Esophagus (tissue), 2 donors: ENCODE measurements at regions not wholly inside any gene's neighbourhood (a gene's known extent, or its start where the extent isn't known, plus 50 kb on each side); places are given as distances from the start of the nearest gene placed in this dataset.
"Not testable (repeated sequence)": the region's sequence is repeated elsewhere in the genome, so short reads cannot be mapped to it uniquely, and the experiment has no call there.

Experiments used
- H3K27ac ChIP-seq, 2 donors: one replicate each; pipeline ENCODE4 v1.5.1; 2013; ENCODE audit warnings: low read depth in 2 of 2, mild to moderate bottlenecking in 2 of 2, inconsistent platforms in 1 of 2, low read length in 1 of 2, moderate library complexity in 1 of 2
- H3K27me3 ChIP-seq, 2 donors: one replicate each; pipeline ENCODE4 v1.6.1; 2013; ENCODE audit warnings: low read length in 2 of 2, control low read depth in 1 of 2, mild to moderate bottlenecking in 1 of 2; ENCODE audit not compliant: insufficient read depth in 2 of 2, control insufficient read depth in 1 of 2
- H3K36me3 ChIP-seq, 2 donors: one replicate each; pipeline ENCODE4 v1.6.1; 2013; ENCODE audit warnings: low read length in 1 of 2; ENCODE audit not compliant: control insufficient read depth in 2 of 2, insufficient read depth in 2 of 2
- H3K4me1 ChIP-seq, 2 donors: one replicate each; pipeline ENCODE4 v1.6.1; 2013; ENCODE audit warnings: low read length in 1 of 2; ENCODE audit not compliant: control insufficient read depth in 2 of 2, insufficient read depth in 2 of 2
- H3K4me3 ChIP-seq, 2 donors: one replicate each; pipeline ENCODE4 v1.5.1; 2013; ENCODE audit warnings: low read length in 2 of 2, mild to moderate bottlenecking in 2 of 2, low read depth in 1 of 2, moderate library complexity in 1 of 2
- H3K9me3 ChIP-seq, 2 donors: one replicate each; pipeline ENCODE4 v1.6.1; 2013; ENCODE audit warnings: mild to moderate bottlenecking in 2 of 2, low read depth in 1 of 2, low read length in 1 of 2, moderate library complexity in 1 of 2; ENCODE audit not compliant: control insufficient read depth in 2 of 2, insufficient read depth in 1 of 2
- WGBS, 2 donors: extraction: QIAGEN DNeasy Blood & Tissue Kit; methylation state at CpG; one replicate each; pipeline ENCODE4 v1.1.7; 2013; 5-methylcytosine and 5-hydroxymethylcytosine counted together
- donor health status: healthy with polysubstance abuse.
- donor health status: Bipolar disorder and iron deficiency.

- no peaks in the 10 kb centered on the region for H3K27me3 ChIP-seq
- no peak overlapping the region for H3K4me3 ChIP-seq
- 90% methylated on average over 1 of the region's 1 CpG for WGBS, 2 donors
- no peaks in the 10 kb centered on the region for H3K9me3 ChIP-seq
- no peaks in the 10 kb centered on the region for H3K36me3 ChIP-seq
- H3K4me1 ChIP-seq, result no peaks in the 10 kb centered on the region
- no peak overlapping the region for H3K27ac ChIP-seq
Observed at GRCh38 chr6:9028086-9028485, 592.7 kb upstream of the SLC35B3 start.

- Histone ChIP-seq H3K9me3 (no peaks in the 10 kb centered on the region), H3K27me3 (no peaks in the 10 kb centered on the region), H3K36me3 (no peaks in the 10 kb centered on the region), H3K4me1 (no peaks in the 10 kb centered on the region), H3K27ac (no peak overlapping the region), H3K4me3 (no peak overlapping the region)
- WGBS, 2 donors, result 76 to 87% methylated on average over 4 of the region's 4 CpGs
Observed at GRCh38 chr6:9025796-9026394, 590.5 kb upstream of the SLC35B3 start.

GRCh38 chr6:9025228-9025627 is 589.9 kb upstream of the SLC35B3 start:
- 81 to 88% methylated on average over 13 of the region's 13 CpGs for WGBS, 2 donors
- no peaks in the 10 kb centered on the region for H3K9me3 ChIP-seq
- no peak overlapping the region for H3K4me3 ChIP-seq
- no peaks in the 10 kb centered on the region for H3K27me3 ChIP-seq
- H3K4me1 ChIP-seq, result no peaks in the 10 kb centered on the region
- no peaks in the 10 kb centered on the region for H3K36me3 ChIP-seq
- H3K27ac ChIP-seq, result no peak overlapping the region

GRCh38 chr6:9024246-9024645 is 588.9 kb upstream of the SLC35B3 start:
- H3K4me1 ChIP-seq, H3K27ac ChIP-seq, H3K36me3 ChIP-seq, H3K27me3 ChIP-seq, H3K4me3 ChIP-seq, H3K9me3 ChIP-seq: not testable (repeated sequence)
- 90 to 92% methylated on average over 31 to 38 of the region's 38 CpGs for WGBS, 2 donors

- Histone ChIP-seq H3K4me3 (no peak overlapping the region), H3K27ac (no peak overlapping the region), H3K36me3 (no peaks in the 10 kb centered on the region), H3K4me1 (no peaks in the 10 kb centered on the region), H3K27me3 (no peaks in the 10 kb centered on the region), H3K9me3 (no peaks in the 10 kb centered on the region)
- WGBS, 2 donors, result 64 to 65% methylated on average over 4 of the region's 4 CpGs
Observed at GRCh38 chr6:9020001-9020400, 584.7 kb upstream of the SLC35B3 start.

GRCh38 chr6:9009931-9010330 is 574.6 kb upstream of the SLC35B3 start:
- no peaks in the 10 kb centered on the region for H3K9me3 ChIP-seq
- H3K36me3 ChIP-seq, result no peaks in the 10 kb centered on the region
- no peak overlapping the region for H3K27ac ChIP-seq
- no peak overlapping the region for H3K4me3 ChIP-seq
- H3K27me3 ChIP-seq, result no peaks in the 10 kb centered on the region
- no peaks in the 10 kb centered on the region for H3K4me1 ChIP-seq
- 80 to 87% methylated on average over 6 of the region's 6 CpGs for WGBS, 2 donors

GRCh38 chr6:9007027-9007426 is 571.7 kb upstream of the SLC35B3 start:
- Histone ChIP-seq H3K9me3 (no peaks in the 10 kb centered on the region), H3K27ac (no peak overlapping the region), H3K36me3 (no peaks in the 10 kb centered on the region), H3K4me3 (no peak overlapping the region), H3K27me3 (no peaks in the 10 kb centered on the region), H3K4me1 (no peaks in the 10 kb centered on the region)
- WGBS, 2 donors, result 75 to 88% methylated on average over 5 of the region's 5 CpGs

GRCh38 chr6:9002833-9003232 is 567.5 kb upstream of the SLC35B3 start:
- no peaks in the 10 kb centered on the region for H3K36me3 ChIP-seq
- H3K27ac ChIP-seq, result no peak overlapping the region
- H3K4me3 ChIP-seq, result no peak overlapping the region
- H3K9me3 ChIP-seq, result no peaks in the 10 kb centered on the region
- 43 to 52% methylated on average over 6 of the region's 6 CpGs for WGBS, 2 donors
- no peaks in the 10 kb centered on the region for H3K4me1 ChIP-seq
- H3K27me3 ChIP-seq, result no peaks in the 10 kb centered on the region

GRCh38 chr6:8995156-8995555 is 559.8 kb upstream of the SLC35B3 start:
- Histone ChIP-seq H3K9me3 (no peaks in the 10 kb centered on the region), H3K27ac (no peak overlapping the region), H3K27me3 (no peaks in the 10 kb centered on the region), H3K36me3 (no peaks in the 10 kb centered on the region), H3K4me3 (no peak overlapping the region), H3K4me1 (no peaks in the 10 kb centered on the region)
- WGBS, 2 donors, result 65 to 73% methylated on average over 1 of the region's 1 CpG

GRCh38 chr6:8993111-8993510 is 557.8 kb upstream of the SLC35B3 start:
- Histone ChIP-seq H3K9me3 (no peaks in the 10 kb centered on the region), H3K27me3 (no peaks in the 10 kb centered on the region), H3K4me3 (no peak overlapping the region), H3K27ac (no peak overlapping the region), H3K4me1 (no peaks in the 10 kb centered on the region), H3K36me3 (no peaks in the 10 kb centered on the region)
- WGBS, 2 donors, result 77 to 86% methylated on average over 3 of the region's 3 CpGs
